HuH-7 (cell line): ENCODE measurements at regions not wholly inside any gene's neighbourhood (a gene's known extent, or its start where the extent isn't known, plus 50 kb on each side); places are given as distances from the start of the nearest gene placed in this dataset.
"Not testable (repeated sequence)": the region's sequence is repeated elsewhere in the genome, so short reads cannot be mapped to it uniquely, and the experiment has no call there.

Source experiments
- DNase-seq: peaks from one replicate; pipeline ENCODE4 v3.0.0; 2011; ENCODE audit warnings: low spot score

DNA sequence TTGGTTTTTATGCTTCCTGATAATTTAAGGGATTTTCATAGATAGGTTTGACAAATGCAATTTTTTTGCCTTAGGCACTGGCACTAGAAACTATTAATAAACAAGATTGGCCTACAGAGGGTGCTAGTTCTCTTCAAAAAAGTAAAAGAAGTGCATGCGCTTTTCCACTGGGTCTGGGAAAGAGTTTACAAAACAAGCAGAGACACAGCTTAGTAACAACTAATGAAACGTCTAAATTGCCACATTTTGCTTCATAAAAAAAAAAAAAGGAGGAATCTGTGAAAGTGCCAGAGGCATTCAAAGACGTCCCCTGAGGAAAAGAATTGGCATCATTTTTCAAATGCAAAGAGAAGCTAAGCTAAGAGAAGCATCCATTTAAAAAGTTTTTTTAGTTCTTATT is 58.3 kb upstream of the EEA1 start:
- DNase-seq, result peak; percentile 23

DNA sequence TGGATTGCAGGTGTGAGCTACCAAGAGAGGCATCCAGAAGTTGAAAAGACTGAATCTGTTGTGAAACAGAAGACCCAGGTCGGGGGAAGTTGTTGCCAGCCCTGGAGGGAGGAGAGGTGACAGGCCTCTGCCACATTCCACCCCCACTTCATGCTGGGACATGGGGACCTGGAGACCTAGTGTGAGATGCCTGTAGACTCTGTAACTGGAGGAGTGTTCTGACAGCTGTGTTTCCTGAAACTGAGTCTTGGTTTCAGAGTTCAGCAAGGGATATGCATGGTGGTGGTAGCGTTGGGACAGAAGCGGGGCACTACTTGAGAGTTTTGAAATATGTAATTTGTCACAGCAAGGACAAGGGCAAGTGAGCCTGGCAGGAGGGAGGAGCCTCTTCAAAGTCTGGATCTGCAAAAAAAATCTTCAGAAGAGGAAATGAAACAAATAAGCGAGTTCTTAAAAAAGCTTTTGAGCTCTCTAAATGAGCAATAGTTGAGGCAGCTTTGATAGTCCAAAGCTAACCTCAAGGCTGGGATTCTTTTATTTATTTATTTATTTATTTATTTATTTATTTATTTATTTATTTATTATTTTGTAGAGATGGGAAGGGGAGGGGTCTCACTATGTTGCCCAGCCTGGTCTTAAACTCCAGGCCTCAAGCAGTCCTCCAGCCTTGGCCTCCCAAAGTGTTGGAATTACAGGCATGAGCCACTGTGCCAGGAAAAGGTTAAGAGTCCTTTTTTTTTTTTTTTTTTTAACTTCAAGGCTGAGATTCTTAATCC is 58.9 kb upstream of the EEA1 start:
- no peak for DNase-seq

DNA sequence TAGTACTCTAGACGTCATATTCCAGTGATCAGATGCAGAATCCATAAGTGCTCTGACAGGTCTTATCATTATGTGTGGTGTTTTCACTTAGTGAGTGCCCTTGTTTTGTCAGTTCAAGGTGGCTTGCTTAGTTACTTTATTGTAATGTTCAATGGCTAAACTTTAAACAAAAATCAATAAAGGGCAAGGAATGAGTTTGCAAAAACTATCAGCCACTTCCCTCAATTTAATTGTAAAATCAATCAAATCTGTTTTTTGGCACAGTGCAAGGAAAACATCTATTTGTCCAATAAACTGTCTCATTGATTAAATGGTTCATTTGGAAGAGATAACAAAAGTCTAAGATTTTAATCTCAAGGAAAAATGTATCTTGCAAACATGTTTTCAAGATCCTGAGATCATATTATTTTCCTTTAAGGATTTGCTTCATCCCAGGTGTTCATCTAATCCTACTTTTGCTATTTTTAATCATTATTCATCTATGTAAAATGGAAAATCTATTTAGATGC is 59.6 kb upstream of the EEA1 start:
- DNase-seq, result no peak

DNA sequence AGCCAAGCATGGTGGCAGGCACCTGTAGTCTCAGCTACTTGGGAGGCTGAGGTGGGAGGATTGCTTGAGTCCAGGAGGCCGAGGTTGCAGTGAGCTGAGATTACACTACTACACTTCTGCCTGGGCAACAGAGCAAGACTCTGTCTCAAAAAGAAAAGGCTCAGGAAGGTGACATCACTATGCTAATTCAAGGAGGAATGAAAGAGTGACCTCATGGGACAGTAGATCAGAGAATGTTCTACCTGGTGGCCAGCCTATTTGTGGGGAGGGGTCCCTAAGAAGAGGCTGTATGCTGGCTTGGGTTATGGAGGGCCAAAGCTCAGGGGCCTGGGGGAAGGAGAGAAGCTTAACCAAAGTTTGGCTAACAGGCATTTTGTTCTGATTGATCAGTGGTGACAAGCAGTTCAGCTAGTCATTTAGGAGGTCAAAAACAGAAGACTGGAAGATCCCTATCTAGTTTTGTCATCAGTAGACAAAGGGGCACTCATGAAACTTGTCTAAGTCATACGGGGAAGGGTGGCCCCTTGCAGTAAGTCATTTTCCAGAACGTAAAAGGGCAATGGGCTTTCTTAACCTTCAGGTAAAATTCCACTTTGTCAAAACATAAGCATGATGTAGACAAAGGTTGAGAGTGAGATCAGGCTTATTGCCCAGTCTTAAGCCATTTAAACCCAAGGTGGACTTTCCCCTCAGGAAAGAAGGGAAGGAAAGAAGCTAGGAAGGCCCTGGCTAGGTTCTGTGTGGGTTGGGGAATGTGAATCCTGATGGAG is 60.8 kb upstream of the EEA1 start:
- DNase-seq, result no peak

DNA sequence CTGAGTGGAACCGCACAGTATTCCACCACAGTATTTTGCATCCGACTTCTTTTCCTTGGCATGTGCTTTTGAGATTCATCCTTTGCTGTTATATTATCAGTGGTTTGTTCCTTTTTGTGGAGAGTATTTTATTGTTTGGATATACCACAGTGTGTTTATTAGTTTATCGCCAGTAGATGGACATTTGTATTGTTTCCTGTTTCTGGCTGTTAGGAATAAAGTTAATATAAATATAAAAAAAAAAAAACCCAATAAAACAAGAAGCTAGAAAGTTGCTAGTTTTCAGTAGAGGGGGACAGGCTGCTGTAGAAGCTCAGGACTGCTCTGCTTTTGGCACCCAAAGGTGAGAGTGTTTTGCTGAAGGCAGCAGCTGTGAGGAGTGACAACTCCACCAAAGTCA is 62.0 kb upstream of the EEA1 start:
- DNase-seq, result no peak

DNA sequence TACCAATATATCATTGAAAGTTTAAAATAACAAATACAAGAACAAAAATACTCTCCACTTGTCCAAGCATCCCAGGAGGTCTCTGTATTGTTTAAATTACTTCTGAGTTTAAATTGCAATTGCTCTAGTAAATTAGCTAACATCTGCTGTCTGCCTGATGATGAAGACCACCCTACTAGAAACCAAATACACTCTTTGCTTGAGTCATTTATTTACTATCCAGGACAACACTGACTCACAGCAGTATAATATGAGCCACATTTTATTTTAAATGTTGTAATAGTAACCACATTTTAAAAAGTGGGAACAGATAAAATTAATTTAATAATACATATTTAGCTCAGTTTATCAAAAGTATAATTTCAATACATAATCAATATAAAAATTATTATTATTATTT is 62.9 kb upstream of the EEA1 start:
- DNase-seq, result no peak

DNA sequence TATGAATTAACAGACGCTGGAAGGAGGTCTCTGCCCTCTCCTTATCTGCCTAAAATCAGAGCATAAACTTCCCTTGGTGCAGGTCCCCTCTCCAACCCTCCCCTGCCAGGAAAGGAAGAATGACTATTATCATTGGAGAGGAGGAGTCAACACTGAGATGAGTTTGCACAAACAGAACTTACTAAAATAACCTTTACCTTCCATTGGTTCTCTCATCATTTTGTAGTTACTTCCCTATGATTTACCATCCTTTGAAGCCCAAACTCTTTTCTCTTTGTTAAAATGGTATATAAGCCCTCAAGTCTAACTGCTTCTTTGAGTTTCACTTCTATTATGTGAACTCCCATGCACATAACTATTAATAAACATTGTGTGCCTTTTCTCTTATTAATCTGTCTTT is 64.2 kb upstream of the EEA1 start:
- DNase-seq, result no peak

DNA sequence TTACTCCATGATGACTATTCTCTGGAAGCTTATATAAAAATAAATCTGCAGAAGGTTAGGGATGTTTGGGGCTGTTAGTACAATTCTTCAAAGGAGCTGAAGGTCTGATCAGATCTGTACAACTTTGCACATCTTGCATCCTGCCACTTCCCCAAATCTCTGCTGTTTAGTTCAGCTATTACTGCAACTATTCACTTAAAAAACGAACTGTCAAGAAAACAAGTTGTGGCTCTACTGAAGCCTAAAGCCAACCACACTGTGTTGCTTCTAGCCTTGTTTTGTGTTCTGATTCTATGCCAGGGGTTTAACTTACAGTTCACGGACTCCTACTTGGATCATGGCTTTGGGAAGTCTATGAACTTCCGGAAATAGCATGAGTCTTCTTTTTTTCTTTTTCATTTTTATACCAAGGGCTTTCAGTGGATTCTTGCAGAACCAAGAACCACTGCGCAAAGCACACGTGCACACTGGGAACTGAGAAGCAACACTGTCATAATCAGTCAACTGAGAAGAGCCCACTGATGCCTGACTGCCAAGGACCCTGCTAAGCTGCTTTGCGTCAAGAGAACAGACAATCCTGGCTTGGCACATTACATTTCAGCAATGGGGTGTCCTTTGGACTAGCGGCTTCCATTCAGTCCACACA is 66.3 kb upstream of the EEA1 start:
- no peak for DNase-seq

DNA sequence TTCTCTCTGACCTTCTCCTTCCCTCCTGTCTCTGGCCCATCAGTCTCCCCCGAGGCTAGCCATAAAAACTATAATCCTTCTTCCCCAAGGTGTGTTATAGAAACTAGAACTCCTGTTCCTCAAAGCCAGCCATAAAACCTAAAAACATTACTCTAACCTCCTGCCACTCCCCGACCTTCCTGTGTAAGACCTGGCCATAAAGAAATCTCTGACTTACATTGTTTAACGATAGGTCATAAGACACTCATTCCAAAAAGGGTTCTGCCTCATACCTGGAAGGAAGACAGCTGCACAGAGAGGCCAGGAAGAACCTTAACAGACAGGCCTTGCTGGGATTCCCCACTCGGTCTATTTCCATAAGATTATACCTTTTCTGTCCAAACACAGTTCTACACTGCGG is 70.9 kb upstream of the EEA1 start:
- no peak for DNase-seq

DNA sequence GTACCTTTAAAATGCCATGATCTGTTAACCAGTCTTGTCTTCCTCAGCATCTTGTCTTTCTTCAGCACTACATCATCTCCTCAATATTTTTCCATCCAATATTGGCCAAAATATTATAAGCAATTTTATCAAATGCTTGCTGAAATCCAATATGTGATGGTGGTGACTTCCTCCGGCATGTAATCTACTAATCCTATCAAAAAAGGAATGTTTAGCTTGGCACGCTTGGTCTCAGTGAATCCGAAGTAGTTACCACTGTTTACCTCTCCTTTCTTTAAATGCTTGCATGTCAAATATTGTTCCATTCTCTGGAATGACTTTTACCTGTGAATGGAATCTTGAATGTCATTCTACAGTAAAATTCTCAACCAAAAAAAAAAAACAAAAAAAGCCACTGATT is 72.3 kb upstream of the EEA1 start:
- no peak for DNase-seq

DNA sequence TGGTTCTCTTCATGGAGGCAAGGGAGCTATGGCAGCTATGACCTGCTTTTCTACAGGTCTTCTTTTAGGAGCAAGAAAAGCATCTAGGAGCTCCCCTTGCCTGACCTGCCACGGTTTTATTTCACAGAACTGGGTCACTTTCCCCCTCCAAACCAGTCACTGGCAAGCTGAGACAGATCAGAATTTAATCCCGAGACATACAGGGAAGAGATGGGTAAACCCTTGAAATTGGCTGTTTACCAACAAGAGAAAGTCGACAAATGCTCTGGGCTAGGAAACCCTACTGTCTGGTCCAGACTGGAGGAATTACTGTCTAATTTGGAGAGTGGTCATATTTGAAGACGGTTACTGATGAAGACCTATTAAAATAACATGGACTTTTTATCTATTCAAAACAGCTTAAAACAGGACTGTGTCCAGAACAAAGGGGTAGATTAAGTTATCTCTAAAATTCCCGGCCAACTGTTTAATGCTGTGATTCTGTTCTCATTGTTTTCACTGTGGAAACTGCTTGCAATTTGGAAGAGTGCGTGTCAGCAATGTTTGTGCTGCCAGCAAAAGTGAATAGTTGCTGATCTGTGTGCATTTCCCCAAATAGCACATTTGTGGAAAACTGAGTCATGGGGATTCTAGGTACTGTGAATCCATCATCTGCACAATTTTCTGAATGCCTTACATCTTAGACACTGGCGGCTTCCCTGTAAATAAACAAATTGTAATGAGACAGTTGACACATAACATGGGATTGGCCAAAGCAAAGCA is 73.4 kb upstream of the EEA1 start:
- no peak for DNase-seq

DNA sequence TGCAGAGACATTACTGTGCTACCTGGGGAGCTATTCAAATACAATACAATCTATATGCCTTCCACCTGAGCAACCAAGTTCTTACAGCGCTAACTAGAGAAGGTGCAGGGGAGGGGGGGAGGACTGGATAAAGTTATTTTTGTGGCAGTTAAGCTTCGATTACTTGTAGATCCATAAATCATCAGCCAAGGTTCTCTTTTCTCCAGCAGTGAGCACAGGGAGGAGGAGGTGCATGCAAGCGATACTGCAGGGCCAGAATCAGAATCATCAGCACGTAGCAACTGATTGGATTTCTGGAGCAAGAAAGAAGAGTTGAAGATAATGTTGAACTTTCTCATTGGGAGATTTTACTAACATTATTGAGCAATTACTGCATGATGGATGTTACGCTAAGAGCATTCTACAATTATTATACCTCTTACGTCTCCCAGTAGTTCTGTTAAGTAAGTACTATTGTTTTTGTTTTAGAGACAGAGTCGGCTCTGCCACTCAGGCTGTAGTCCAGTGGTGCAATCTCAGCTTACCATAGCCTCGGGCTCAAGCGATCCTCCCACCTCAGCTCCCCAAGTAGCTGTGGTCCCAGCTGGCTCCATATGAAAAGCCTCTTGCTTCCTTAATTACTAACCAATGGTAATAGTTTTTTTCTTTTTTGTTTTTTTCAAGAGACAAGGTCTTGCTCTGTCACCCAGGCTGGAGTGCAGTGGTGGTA is 74.6 kb upstream of the EEA1 start:
- no peak for DNase-seq

DNA sequence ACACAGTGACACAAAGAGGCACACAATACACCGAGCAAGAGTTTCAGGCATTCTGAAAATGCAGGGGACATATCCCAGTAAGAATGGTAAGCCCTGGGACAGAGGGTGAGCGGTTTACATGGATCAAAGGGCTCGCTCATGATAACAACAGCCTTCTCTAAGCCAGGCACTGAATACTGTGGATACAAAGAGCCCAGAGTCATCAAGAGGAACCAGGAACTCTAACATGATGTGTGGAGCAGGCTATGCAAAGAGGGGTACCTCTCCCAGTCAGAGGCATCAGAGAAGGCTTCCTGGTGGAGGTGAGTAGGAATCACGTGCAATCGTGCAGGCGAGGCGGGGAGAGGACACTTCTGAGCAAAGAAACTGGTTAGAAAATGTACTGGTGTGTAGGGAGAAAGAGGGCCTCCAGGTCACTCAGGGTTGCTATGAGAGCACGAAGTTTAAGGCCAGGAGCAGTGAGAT is 76.9 kb upstream of the EEA1 start:
- DNase-seq, result no peak

DNA sequence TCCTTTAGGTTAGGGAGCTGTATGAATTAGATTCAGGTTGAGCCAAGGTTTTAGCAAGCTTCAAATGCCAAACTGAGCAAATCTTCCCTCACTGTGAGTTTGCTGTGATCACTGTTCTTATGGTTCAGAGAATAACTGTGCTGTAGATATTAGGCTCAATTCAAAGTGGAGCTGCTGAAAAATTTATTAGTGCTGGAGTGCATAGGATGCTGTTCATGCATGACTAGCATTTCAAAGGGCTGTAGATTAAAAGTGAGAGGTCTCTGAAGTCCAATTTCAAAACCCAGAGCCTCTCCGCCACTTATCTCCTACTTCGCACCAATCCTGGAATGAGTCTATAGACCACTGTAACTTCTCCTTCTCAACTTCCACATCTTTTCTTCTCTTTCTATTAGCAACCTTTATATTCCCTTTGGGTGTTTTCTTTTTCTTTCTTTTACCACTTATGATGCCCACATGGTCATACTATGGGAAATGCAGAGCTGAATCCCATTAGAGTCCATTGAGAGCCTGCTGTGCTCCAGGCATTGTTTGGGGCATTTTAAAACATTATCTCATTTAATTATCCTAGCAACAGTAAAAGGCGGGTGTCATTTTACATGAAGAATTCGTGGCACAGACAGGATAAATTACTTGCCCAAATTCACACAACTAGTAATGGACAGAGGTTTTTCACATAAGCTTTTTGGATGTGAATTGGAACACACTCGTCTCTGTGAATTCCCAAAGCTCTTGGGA is 77.5 kb upstream of the EEA1 start:
- DNase-seq, result no peak

DNA sequence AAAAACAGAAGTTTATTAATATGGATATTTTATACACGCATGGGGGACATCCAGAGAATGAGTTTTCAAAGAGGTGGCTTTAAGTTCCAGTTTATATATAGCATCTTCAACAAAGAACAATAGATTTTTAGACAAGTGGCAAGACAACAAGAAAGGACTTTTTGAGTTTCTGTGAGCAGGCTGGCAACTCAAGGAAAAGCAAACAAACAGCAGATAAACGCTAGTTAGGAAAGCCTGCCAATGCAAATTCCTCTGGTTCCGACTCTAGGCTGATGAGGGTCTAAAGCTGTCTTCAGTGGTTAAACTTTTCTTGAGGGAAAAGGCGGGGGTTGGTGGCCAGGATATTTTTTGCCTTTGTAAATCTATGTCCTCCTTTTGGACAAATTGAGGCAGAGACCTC is 78.4 kb upstream of the EEA1 start:
- no peak for DNase-seq

DNA sequence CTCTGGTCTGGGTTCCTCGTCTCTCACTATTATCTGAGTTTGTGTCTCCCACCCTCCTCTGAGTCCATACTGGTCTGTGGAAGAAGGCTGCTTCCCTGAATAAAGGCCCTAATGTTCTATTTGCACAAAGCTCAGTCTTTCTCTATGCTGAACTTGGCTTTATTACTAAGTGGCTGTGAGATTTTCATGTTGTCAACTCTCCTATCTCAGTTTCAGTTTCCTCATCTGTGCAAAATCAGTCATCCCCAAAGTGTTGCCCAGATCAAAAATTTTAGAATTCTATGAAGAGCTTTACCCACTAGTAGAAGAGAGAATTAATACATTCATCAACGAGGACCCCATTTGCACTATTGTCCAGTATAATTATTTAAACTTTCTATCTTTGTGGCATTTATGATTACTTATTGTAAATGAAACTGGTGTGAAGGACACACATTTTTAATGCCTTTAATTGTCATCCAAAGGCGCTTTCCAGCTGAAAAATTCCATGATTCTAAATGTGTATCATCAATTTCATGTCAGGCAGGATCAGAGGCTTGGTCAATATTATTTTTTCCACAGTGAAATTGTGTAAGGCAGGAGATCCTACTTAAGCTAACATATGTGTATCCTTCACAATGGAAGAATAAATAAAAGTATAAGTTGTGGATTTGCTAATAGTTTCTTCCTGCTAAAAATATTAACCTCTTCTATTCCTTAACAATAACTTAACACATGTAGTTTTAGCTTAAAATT is 79.1 kb upstream of the EEA1 start:
- DNase-seq, result no peak

DNA sequence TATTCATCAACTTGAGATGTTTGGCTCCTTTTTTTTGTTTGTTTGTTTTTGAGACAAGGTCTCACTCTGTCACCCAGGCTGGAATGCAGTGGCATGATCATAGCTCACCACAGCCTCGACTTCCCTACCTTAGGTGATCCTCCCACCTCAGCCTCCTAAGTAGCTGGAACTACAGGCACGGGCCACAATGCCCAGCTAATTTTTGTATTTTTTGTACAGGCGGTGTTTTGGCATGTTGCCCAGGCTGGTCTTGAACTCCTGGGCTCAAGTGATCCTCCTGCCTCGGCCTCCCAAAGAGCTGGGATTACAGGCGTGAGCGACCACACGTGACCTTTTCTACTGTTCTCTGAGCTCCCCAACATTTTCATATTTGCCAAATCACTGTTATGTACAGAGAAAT is 79.8 kb upstream of the EEA1 start:
- DNase-seq, result not testable (repeated sequence)

DNA sequence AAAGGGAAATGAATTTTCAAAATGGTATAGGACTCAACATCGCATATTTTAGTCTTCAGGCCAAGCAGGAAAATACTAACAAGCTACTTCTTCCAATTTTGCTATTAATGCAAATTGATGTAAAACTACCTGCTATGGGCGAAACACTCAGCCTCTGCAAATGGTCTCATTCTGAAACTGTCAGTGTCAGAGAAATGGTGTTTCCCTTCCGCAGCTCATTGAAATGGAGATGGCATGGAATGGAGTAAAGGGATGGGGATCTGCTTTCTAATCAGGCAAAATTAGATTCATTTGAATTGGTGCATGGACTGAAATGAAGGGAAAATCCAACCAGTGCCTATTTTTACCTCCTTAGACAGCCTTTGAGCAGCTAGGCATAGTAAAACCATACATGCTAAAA is 80.4 kb upstream of the EEA1 start:
- DNase-seq, result no peak

DNA sequence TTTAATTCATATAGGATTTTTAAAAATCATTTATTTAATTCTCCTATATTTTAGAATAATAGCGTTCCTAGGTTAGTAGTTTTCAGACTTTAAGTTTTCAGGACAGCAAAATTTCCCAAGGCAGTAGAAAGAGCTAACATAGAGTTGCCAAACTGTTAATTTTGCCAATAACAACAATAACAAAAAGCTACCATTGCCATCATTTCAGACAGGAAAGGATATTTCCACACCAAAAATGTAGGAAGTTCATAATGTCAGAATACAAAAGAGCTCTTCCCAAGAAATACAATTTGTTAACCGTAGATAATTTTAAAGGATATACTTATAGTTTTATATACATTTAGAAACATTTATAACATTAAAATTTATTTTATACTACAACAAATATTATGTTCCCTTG is 81.4 kb upstream of the EEA1 start:
- DNase-seq, result no peak

DNA sequence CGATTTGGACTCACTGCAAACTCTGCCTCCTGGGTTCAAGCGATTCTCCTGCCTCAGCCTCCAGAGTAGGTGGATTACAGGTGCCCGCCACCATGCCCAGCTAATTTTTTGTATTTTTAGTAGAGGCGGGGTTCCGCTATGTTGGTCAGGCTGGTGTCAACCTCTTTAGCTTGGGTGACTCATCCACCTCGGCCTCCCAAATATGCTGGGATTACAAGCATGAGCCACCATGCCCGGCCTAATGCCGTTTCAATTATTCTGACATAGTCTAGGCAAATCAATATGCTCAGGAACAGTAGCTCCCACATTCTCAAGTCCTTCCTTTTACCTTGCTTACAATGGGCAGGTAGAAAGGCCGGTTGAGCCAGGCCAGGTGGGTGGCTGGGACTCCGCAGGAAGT is 82.0 kb upstream of the EEA1 start:
- no peak for DNase-seq
